ENCODE measurements at regions not wholly inside any gene's neighbourhood (a gene's known extent, or its start where the extent isn't known, plus 50 kb on each side); places are given as distances from the start of the nearest gene placed in this dataset.

DNA sequence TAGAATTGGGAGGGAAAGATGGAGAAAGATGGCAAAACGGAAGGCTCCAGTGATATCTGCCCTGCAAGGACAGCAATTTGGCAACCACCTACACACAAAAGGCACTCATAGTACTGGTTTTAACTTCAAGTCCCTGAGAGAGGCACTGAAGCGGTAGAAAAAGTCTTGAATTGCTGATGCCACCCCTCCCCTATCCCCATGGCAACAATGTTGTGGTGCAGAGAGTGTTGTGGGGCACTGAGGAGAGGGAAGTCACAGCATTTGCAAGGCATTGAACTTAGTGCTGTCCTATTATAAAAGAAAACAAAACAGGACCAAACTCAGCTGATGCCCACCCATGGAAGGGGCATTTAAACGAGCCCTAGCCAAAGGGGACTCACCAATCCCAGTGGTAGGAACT is 343.7 kb downstream of the HAO1 start:
- POLR2A ChIA-PET, result no interaction called here
- peaks cover 8 to 13% (median 8%) of the 10 kb centered on the region in 3 donors for H3K9me3 Mint-ChIP-seq
- no peak overlapping the region for H3K27ac ChIP-seq (ENCODE audit: low read length)
- WGBS (ENCODE audit: insufficient coverage), result 33% methylated on average over 1 of the region's 3 CpGs
- H3K9me3 ChIP-seq, result no peaks in the 10 kb centered on the region
- CTCF ChIA-PET, result no interaction called here
- H3K4me1 ChIP-seq (ENCODE audit: control insufficient read depth in 1 of 2, extremely low read depth in 1 of 2, insufficient read depth in 2 of 2, low read length in 2 of 2), result no peaks in the 10 kb centered on the region
- H3K36me3 Mint-ChIP-seq, result no peaks in the 10 kb centered on the region
- no peak for ATAC-seq (replicated peaks in 1 of 4)
- no peaks in the 10 kb centered on the region for H3K27me3 Mint-ChIP-seq
- no peak overlapping the region for H3K4me3 ChIP-seq (ENCODE audit: control insufficient read depth in 1 of 2, extremely low read depth in 1 of 2, low read length in 1 of 2)
- no peaks in the 10 kb centered on the region for H3K36me3 ChIP-seq (ENCODE audit: control insufficient read depth in 2 of 2, extremely low read depth in 1 of 2, insufficient read depth in 1 of 2, low read length in 1 of 2)
- no peak for DNase-seq
- H3K4me1 Mint-ChIP-seq, result no peaks in the 10 kb centered on the region
- no peak overlapping the region for H3K27ac Mint-ChIP-seq
- H3K4me3 Mint-ChIP-seq, result no peak overlapping the region
- H3K27me3 ChIP-seq (replicated peaks in 1 of 2; ENCODE audit: control insufficient read depth in 2 of 2, extremely low read depth in 1 of 2, insufficient read depth in 2 of 2, low read length in 1 of 2), result peaks cover 0 to 3% of the 10 kb centered on the region in 2 experiments

GRCh38 chr20:7601431-7601830 is 338.8 kb downstream of the HAO1 start:
- Mint-ChIP-seq H3K4me1 (no peaks in the 10 kb centered on the region), H3K27ac (no peak overlapping the region), H3K27me3 (no peaks in the 10 kb centered on the region), H3K9me3 (peaks cover 14 to 36% (median 19%) of the 10 kb centered on the region in 3 donors), H3K36me3 (no peaks in the 10 kb centered on the region), H3K4me3 (no peak overlapping the region)
- ChIA-PET POLR2A (no interaction called here), CTCF (no interaction called here)
- Histone ChIP-seq H3K27me3 (replicated peaks in 1 of 2; ENCODE audit: control insufficient read depth in 2 of 2, extremely low read depth in 1 of 2, insufficient read depth in 2 of 2, low read length in 1 of 2) (peaks cover 0 to 3% of the 10 kb centered on the region in 2 experiments), H3K27ac (ENCODE audit: low read length) (no peak overlapping the region), H3K4me3 (ENCODE audit: control insufficient read depth in 1 of 2, extremely low read depth in 1 of 2, low read length in 1 of 2) (no peak overlapping the region), H3K4me1 (ENCODE audit: control insufficient read depth in 1 of 2, extremely low read depth in 1 of 2, insufficient read depth in 2 of 2, low read length in 2 of 2) (no peaks in the 10 kb centered on the region), H3K36me3 (ENCODE audit: control insufficient read depth in 2 of 2, extremely low read depth in 1 of 2, insufficient read depth in 1 of 2, low read length in 1 of 2) (no peaks in the 10 kb centered on the region), H3K9me3 (no peaks in the 10 kb centered on the region)
- DNase-seq (no peak), ATAC-seq (replicated peaks in 1 of 4) (no peak)
- 100% methylated on average over 1 of the region's 1 CpG for WGBS (ENCODE audit: insufficient coverage)

GRCh38 chr20:7606941-7607340 is 333.3 kb downstream of the HAO1 start:
- Mint-ChIP-seq H3K27ac (no peak overlapping the region), H3K4me3 (no peak overlapping the region), H3K36me3 (no peaks in the 10 kb centered on the region), H3K4me1 (no peaks in the 10 kb centered on the region), H3K9me3 (peaks cover 10 to 28% (median 12%) of the 10 kb centered on the region in 3 donors), H3K27me3 (no peaks in the 10 kb centered on the region)
- ATAC-seq (replicated peaks in 1 of 4) (no peak), DNase-seq (no peak)
- no peak overlapping the region for H3K27ac ChIP-seq (ENCODE audit: low read length)
- H3K9me3 ChIP-seq, result no peaks in the 10 kb centered on the region
- no peaks in the 10 kb centered on the region for H3K27me3 ChIP-seq (replicated peaks in 1 of 2; ENCODE audit: control insufficient read depth in 2 of 2, extremely low read depth in 1 of 2, insufficient read depth in 2 of 2, low read length in 1 of 2)
- no peaks in the 10 kb centered on the region for H3K36me3 ChIP-seq (ENCODE audit: control insufficient read depth in 2 of 2, extremely low read depth in 1 of 2, insufficient read depth in 1 of 2, low read length in 1 of 2)
- WGBS (ENCODE audit: insufficient coverage), result no CpG with 5 or more reads among the region's 3 CpGs
- H3K4me1 ChIP-seq (ENCODE audit: control insufficient read depth in 1 of 2, extremely low read depth in 1 of 2, insufficient read depth in 2 of 2, low read length in 2 of 2), result no peaks in the 10 kb centered on the region
- POLR2A ChIA-PET, result no interaction called here
- H3K4me3 ChIP-seq (ENCODE audit: control insufficient read depth in 1 of 2, extremely low read depth in 1 of 2, low read length in 1 of 2), result no peak overlapping the region
- CTCF ChIA-PET, result no interaction called here

GRCh38 chr20:7608250-7608649 is 332.0 kb downstream of the HAO1 start:
- Mint-ChIP-seq H3K4me3 (no peak overlapping the region), H3K36me3 (no peaks in the 10 kb centered on the region), H3K27me3 (no peaks in the 10 kb centered on the region), H3K9me3 (peaks cover 10 to 25% (median 10%) of the 10 kb centered on the region in 3 donors), H3K4me1 (no peaks in the 10 kb centered on the region), H3K27ac (no peak overlapping the region)
- Histone ChIP-seq H3K4me3 (ENCODE audit: control insufficient read depth in 1 of 2, extremely low read depth in 1 of 2, low read length in 1 of 2) (no peak overlapping the region), H3K27me3 (replicated peaks in 1 of 2; ENCODE audit: control insufficient read depth in 2 of 2, extremely low read depth in 1 of 2, insufficient read depth in 2 of 2, low read length in 1 of 2) (no peaks in the 10 kb centered on the region), H3K4me1 (ENCODE audit: control insufficient read depth in 1 of 2, extremely low read depth in 1 of 2, insufficient read depth in 2 of 2, low read length in 2 of 2) (no peaks in the 10 kb centered on the region), H3K27ac (ENCODE audit: low read length) (no peak overlapping the region), H3K36me3 (ENCODE audit: control insufficient read depth in 2 of 2, extremely low read depth in 1 of 2, insufficient read depth in 1 of 2, low read length in 1 of 2) (no peaks in the 10 kb centered on the region), H3K9me3 (no peaks in the 10 kb centered on the region)
- no peak for ATAC-seq (replicated peaks in 1 of 4)
- WGBS (ENCODE audit: insufficient coverage), result 33% methylated on average over 2 of the region's 2 CpGs
- no peak for DNase-seq
- POLR2A ChIA-PET, result no interaction called here
- CTCF ChIA-PET, result no interaction called here

- H3K4me1 Mint-ChIP-seq, result no peaks in the 10 kb centered on the region
- no peaks in the 10 kb centered on the region for H3K36me3 Mint-ChIP-seq
- peaks cover 10 to 21% (median 10%) of the 10 kb centered on the region in 3 donors for H3K9me3 Mint-ChIP-seq
- no peaks in the 10 kb centered on the region for H3K4me1 ChIP-seq (ENCODE audit: control insufficient read depth in 1 of 2, extremely low read depth in 1 of 2, insufficient read depth in 2 of 2, low read length in 2 of 2)
- H3K4me3 Mint-ChIP-seq, result no peak overlapping the region
- no peak for ATAC-seq (replicated peaks in 1 of 4)
- no peak for DNase-seq
- CTCF ChIA-PET, result no interaction called here
- no peak overlapping the region for H3K27ac ChIP-seq (ENCODE audit: low read length)
- no peaks in the 10 kb centered on the region for H3K27me3 ChIP-seq (replicated peaks in 1 of 2; ENCODE audit: control insufficient read depth in 2 of 2, extremely low read depth in 1 of 2, insufficient read depth in 2 of 2, low read length in 1 of 2)
- POLR2A ChIA-PET, result no interaction called here
- H3K27me3 Mint-ChIP-seq, result no peaks in the 10 kb centered on the region
- no peak overlapping the region for H3K27ac Mint-ChIP-seq
- H3K9me3 ChIP-seq, result no peaks in the 10 kb centered on the region
- H3K36me3 ChIP-seq (ENCODE audit: control insufficient read depth in 2 of 2, extremely low read depth in 1 of 2, insufficient read depth in 1 of 2, low read length in 1 of 2), result no peaks in the 10 kb centered on the region
- H3K4me3 ChIP-seq (ENCODE audit: control insufficient read depth in 1 of 2, extremely low read depth in 1 of 2, low read length in 1 of 2), result no peak overlapping the region
Observed at GRCh38 chr20:7609251-7609650, 331.0 kb downstream of the HAO1 start.

DNA sequence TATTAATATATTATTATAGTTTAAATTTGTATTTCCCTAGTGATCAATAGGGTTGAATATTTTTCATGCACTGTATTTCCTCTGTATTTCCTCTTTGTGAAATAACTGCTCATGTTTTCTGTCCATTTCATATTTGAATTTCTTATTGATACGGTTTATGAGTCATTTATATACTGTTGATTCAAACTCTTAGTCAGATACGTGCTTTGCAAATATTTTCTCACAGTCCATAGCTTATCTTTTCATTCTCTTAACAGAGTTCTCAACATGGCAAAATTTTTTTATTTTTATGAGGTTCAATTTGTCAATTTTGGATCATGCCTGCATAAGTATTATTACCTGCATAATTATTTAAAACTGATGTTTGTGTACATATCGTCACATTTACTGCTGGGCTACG is 329.6 kb downstream of the HAO1 start:
- no peaks in the 10 kb centered on the region for H3K9me3 ChIP-seq
- POLR2A ChIA-PET, result no interaction called here
- Mint-ChIP-seq H3K36me3 (no peaks in the 10 kb centered on the region), H3K4me1 (no peaks in the 10 kb centered on the region), H3K9me3 (peaks cover 8 to 18% (median 8%) of the 10 kb centered on the region in 3 donors), H3K27ac (no peak overlapping the region), H3K4me3 (no peak overlapping the region), H3K27me3 (no peaks in the 10 kb centered on the region)
- H3K4me1 ChIP-seq (ENCODE audit: control insufficient read depth in 1 of 2, extremely low read depth in 1 of 2, insufficient read depth in 2 of 2, low read length in 2 of 2), result no peaks in the 10 kb centered on the region
- CTCF ChIA-PET, result no interaction called here
- no CpG with 5 or more reads among the region's 4 CpGs for WGBS (ENCODE audit: insufficient coverage)
- H3K4me3 ChIP-seq (ENCODE audit: control insufficient read depth in 1 of 2, extremely low read depth in 1 of 2, low read length in 1 of 2), result no peak overlapping the region
- no peak for DNase-seq
- H3K36me3 ChIP-seq (ENCODE audit: control insufficient read depth in 2 of 2, extremely low read depth in 1 of 2, insufficient read depth in 1 of 2, low read length in 1 of 2), result no peaks in the 10 kb centered on the region
- ATAC-seq (replicated peaks in 1 of 4), result no peak
- no peaks in the 10 kb centered on the region for H3K27me3 ChIP-seq (replicated peaks in 1 of 2; ENCODE audit: control insufficient read depth in 2 of 2, extremely low read depth in 1 of 2, insufficient read depth in 2 of 2, low read length in 1 of 2)
- no peak overlapping the region for H3K27ac ChIP-seq (ENCODE audit: low read length)

DNA sequence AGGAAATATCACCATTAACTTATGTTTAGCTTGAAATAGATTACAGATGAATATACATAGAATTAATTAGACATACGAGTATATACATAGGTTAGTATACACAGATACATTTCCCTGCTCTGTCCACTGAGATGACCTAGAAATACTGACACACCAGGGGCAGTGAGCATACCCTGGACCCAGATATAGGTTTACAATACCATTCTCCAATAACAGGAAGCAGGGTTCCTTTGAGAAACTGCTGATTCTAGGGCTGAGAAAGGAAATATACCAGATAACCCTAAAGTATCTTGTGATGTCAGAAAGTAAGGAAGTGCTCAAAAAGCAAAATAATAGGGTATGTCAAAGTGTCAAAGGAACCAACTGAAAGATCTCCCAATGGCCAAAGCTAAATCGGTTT is 322.5 kb downstream of the HAO1 start:
- Histone ChIP-seq H3K36me3 (ENCODE audit: control insufficient read depth in 2 of 2, extremely low read depth in 1 of 2, insufficient read depth in 1 of 2, low read length in 1 of 2) (no peaks in the 10 kb centered on the region), H3K9me3 (no peaks in the 10 kb centered on the region), H3K27me3 (replicated peaks in 1 of 2; ENCODE audit: control insufficient read depth in 2 of 2, extremely low read depth in 1 of 2, insufficient read depth in 2 of 2, low read length in 1 of 2) (no peaks in the 10 kb centered on the region), H3K4me1 (ENCODE audit: control insufficient read depth in 1 of 2, extremely low read depth in 1 of 2, insufficient read depth in 2 of 2, low read length in 2 of 2) (no peaks in the 10 kb centered on the region), H3K4me3 (ENCODE audit: control insufficient read depth in 1 of 2, extremely low read depth in 1 of 2, low read length in 1 of 2) (no peak overlapping the region), H3K27ac (ENCODE audit: low read length) (no peak overlapping the region)
- ChIA-PET POLR2A (no interaction called here), CTCF (no interaction called here)
- no peaks in the 10 kb centered on the region for H3K27me3 Mint-ChIP-seq
- H3K9me3 Mint-ChIP-seq, result peaks cover 2 to 15% (median 4%) of the 10 kb centered on the region in 3 donors
- H3K4me3 Mint-ChIP-seq, result no peak overlapping the region
- no peak overlapping the region for H3K27ac Mint-ChIP-seq
- H3K4me1 Mint-ChIP-seq, result no peaks in the 10 kb centered on the region
- DNase-seq, result no peak
- no CpG with 5 or more reads among the region's 2 CpGs for WGBS (ENCODE audit: insufficient coverage)
- H3K36me3 Mint-ChIP-seq, result no peaks in the 10 kb centered on the region
- no peak for ATAC-seq (replicated peaks in 1 of 4)

All from T-cell (primary cell).